ENCODE measurements at regions not wholly inside any gene's neighbourhood (a gene's known extent, or its start where the extent isn't known, plus 50 kb on each side); places are given as distances from the start of the nearest gene placed in this dataset.

DNA sequence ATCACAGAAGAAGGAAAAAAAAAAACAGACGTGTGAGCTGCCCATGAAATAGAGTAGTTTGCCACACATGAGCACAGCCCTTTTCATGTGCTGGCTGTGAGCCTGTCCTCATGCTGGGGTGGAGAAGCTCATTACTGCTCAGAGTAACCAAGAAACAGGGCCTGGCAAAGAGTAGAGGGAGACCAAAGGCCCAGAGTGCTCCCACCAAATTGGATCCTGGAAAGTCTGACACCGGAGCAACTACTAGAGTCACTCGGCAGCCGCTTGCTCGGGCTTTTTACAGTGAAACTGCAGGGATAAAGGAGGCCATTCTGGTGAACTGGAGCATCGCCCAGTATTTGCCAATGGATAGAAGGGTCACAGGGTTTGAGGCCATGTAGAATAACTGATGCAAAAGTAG, 64.4 kb upstream of the BARHL2 start:
- DNase-seq (no peak), ATAC-seq (no peak)
- Mint-ChIP-seq H3K9me3 (no peaks in the 10 kb centered on the region), H3K4me1 (ENCODE audit: low read depth) (no peaks in the 10 kb centered on the region), H3K4me3 (no peak overlapping the region), H3K36me3 (ENCODE audit: insufficient read depth) (no peaks in the 10 kb centered on the region), H3K27me3 (ENCODE audit: low read depth) (peaks cover 18% of the 10 kb centered on the region)

GRCh38 chr1:90780981-90781380, 63.9 kb upstream of the BARHL2 start:
- H3K9me3 Mint-ChIP-seq, result no peaks in the 10 kb centered on the region
- H3K4me1 Mint-ChIP-seq (ENCODE audit: low read depth), result no peaks in the 10 kb centered on the region
- DNase-seq (no peak), ATAC-seq (no peak)
- H3K4me3 Mint-ChIP-seq, result no peak overlapping the region
- H3K36me3 Mint-ChIP-seq (ENCODE audit: insufficient read depth), result no peaks in the 10 kb centered on the region
- peaks cover 18% of the 10 kb centered on the region for H3K27me3 Mint-ChIP-seq (ENCODE audit: low read depth)

GRCh38 chr1:90779573-90779972, 62.5 kb upstream of the BARHL2 start:
- Mint-ChIP-seq H3K9me3 (no peaks in the 10 kb centered on the region), H3K36me3 (ENCODE audit: insufficient read depth) (no peaks in the 10 kb centered on the region), H3K27me3 (ENCODE audit: low read depth) (peaks cover 18% of the 10 kb centered on the region), H3K4me3 (no peak overlapping the region), H3K4me1 (ENCODE audit: low read depth) (no peaks in the 10 kb centered on the region)
- DNase-seq, result no peak
- no peak for ATAC-seq

DNA sequence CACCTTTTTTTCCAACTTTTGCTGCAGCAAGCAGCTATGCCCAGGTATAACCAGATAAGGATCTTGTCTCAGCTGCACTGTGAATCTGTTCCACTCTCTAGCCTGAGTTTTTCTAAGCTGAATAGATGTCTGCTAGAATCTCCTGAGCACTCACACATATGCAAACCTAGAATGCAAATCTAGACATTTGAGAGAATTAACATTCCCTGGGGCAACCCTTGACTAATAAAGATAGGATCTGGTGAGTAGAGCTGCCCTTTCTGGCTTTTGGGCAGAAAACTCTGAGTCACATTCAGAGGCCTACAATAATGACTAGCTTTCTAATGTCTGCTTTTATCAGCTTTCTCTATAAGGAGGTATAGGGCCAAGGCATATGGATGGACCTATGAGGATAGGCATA, 61.4 kb upstream of the BARHL2 start:
- Mint-ChIP-seq H3K27me3 (ENCODE audit: low read depth) (peaks cover 15% of the 10 kb centered on the region), H3K4me1 (ENCODE audit: low read depth) (no peaks in the 10 kb centered on the region), H3K4me3 (no peak overlapping the region), H3K9me3 (no peaks in the 10 kb centered on the region), H3K36me3 (ENCODE audit: insufficient read depth) (no peaks in the 10 kb centered on the region)
- DNase-seq (no peak), ATAC-seq (no peak)

- H3K4me1 Mint-ChIP-seq (ENCODE audit: low read depth), result no peaks in the 10 kb centered on the region
- no peak for ATAC-seq
Observed at GRCh38 chr1:90773812-90774211, 56.7 kb upstream of the BARHL2 start.

GRCh38 chr1:90768826-90769225, 51.7 kb upstream of the BARHL2 start:
- no peaks in the 10 kb centered on the region for H3K4me1 Mint-ChIP-seq (ENCODE audit: low read depth)
- peaks cover 3% of the 10 kb centered on the region for H3K9me3 Mint-ChIP-seq
- H3K36me3 Mint-ChIP-seq (ENCODE audit: insufficient read depth), result no peaks in the 10 kb centered on the region
- no peak for ATAC-seq
- H3K27me3 Mint-ChIP-seq (ENCODE audit: low read depth), result peaks cover 22% of the 10 kb centered on the region
- no peak for DNase-seq
- no peak overlapping the region for H3K4me3 Mint-ChIP-seq

More at GRCh38 chr1:90773812-90774211, 56.7 kb upstream of the BARHL2 start:
- Mint-ChIP-seq H3K36me3 (ENCODE audit: insufficient read depth) (no peaks in the 10 kb centered on the region), H3K27me3 (ENCODE audit: low read depth) (peaks cover 9% of the 10 kb centered on the region), H3K4me3 (no peak overlapping the region), H3K9me3 (no peaks in the 10 kb centered on the region)
- no peak for DNase-seq

- H3K4me1 Mint-ChIP-seq (ENCODE audit: low read depth), result no peaks in the 10 kb centered on the region
- peaks cover 3% of the 10 kb centered on the region for H3K9me3 Mint-ChIP-seq
- DNase-seq, result no peak
- H3K36me3 Mint-ChIP-seq (ENCODE audit: insufficient read depth), result no peaks in the 10 kb centered on the region
- H3K4me3 Mint-ChIP-seq, result no peak overlapping the region
- ATAC-seq, result no peak
- H3K27me3 Mint-ChIP-seq (ENCODE audit: low read depth), result peaks cover 24% of the 10 kb centered on the region
Observed at GRCh38 chr1:90768098-90768497, 51.0 kb upstream of the BARHL2 start.

Measured in activated T-cell treated with anti-CD3 and anti-CD28 coated beads, Interleukin-2, amount 50 U/mL, for 4 hours (primary cell).